Karpas-422 (cell line): ENCODE measurements at regions not wholly inside any gene's neighbourhood (a gene's known extent, or its start where the extent isn't known, plus 50 kb on each side); places are given as distances from the start of the nearest gene placed in this dataset.
"Not testable (repeated sequence)": the region's sequence is repeated elsewhere in the genome, so short reads cannot be mapped to it uniquely, and the experiment has no call there.

Source experiments
- DNase-seq: peaks from one replicate; pipeline ENCODE4 v3.0.0-alpha.2; 2015
- H2AFZ ChIP-seq: fragments of 200-600 bp; sonication (generic); 2 replicates; pipeline ENCODE4 v1.6.1; 2014; ENCODE audit warnings: antibody characterized with exemption, low read length, mixed read lengths
- H3K27ac ChIP-seq: fragments of 200-600 bp; sonication (generic); 2 replicates; pipeline ENCODE4 v1.5.1; 2014; ENCODE audit warnings: mild to moderate bottlenecking, low read length, moderate library complexity
- H3K27me3 ChIP-seq: fragments of 200-600 bp; sonication (generic); 2 replicates; pipeline ENCODE4 v1.6.1; 2014; ENCODE audit warnings: low read length, mixed read lengths
- H3K36me3 ChIP-seq: fragments of 200-600 bp; sonication (generic); 2 replicates; pipeline ENCODE4 v1.6.1; 2014; ENCODE audit warnings: low read length, mixed read lengths; ENCODE audit not compliant: insufficient read depth
- H3K4me1 ChIP-seq: fragments of 200-600 bp; sonication (generic); 2 replicates; pipeline ENCODE4 v1.6.1; 2014; ENCODE audit warnings: mild to moderate bottlenecking, low read length, mixed read lengths
- H3K4me2 ChIP-seq: fragments of 200-600 bp; sonication (generic); 2 replicates; pipeline ENCODE4 v1.6.1; 2014; ENCODE audit warnings: low read length, low read depth, mild to moderate bottlenecking; ENCODE audit not compliant: poor library complexity, severe bottlenecking
- H3K4me3 ChIP-seq: fragments of 200-600 bp; sonication (generic); 2 replicates; pipeline ENCODE4 v1.5.1; 2014; ENCODE audit warnings: mild to moderate bottlenecking, antibody characterized with exemption, low read length, mixed read lengths
- H3K79me2 ChIP-seq: fragments of 200-600 bp; sonication (generic); 2 replicates; pipeline ENCODE4 v1.6.1; 2014; ENCODE audit warnings: mild to moderate bottlenecking, low read length, mixed read lengths
- H3K9ac ChIP-seq: fragments of 200-600 bp; sonication (generic); 2 replicates; pipeline ENCODE4 v1.6.0; 2014; ENCODE audit warnings: low read length
- H3K9me2 ChIP-seq: fragments of 200-600 bp; sonication (generic), shearing (Covaris generic); replicated peaks from 2 replicates; pipeline ENCODE4 v1.6.0; 2014; ENCODE audit warnings: mild to moderate bottlenecking, low read length, moderate library complexity; ENCODE audit not compliant: insufficient read depth
- H3K9me3 ChIP-seq: fragments of 300-700, 200-600 bp; sonication (generic); 2 replicates; pipeline ENCODE4 v1.6.1; 2014; ENCODE audit warnings: low read length, mixed read lengths
- H4K20me1 ChIP-seq: fragments of 200-600 bp; sonication (generic); 2 replicates; pipeline ENCODE4 v1.6.1; 2014; ENCODE audit warnings: mild to moderate bottlenecking, antibody characterized with exemption, low read length, low read depth; ENCODE audit not compliant: insufficient read depth

DNA sequence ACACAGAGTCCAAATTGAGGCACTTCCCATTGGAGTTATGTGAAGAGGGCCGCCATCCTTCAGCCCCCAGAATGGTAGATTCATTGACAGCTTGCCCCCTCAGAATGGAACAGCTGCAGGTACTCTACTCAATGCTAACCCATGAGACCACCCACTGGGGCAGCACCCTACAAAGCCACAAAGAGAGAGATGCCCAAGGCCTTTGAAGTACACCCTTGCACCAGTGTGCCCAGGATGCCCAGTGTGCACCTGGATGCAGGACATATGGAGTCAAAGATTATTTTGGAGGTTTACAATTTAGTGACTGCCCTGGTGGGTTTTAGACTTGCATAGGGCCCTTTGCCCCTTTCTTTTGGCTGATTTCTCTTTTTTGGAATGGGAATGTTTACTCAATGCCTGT lies 933.9 kb downstream of the SLC16A7 start:
- no peak overlapping the region for H2AFZ ChIP-seq
- no peak overlapping the region for H3K4me2 ChIP-seq
- DNase-seq = no peak
- no peaks in the 10 kb centered on the region for H3K27me3 ChIP-seq
- H3K36me3 ChIP-seq = no peaks in the 10 kb centered on the region
- peaks cover 8% of the 10 kb centered on the region; the same call in 1 of the 2 replicates for H3K9me3 ChIP-seq
- H3K27ac ChIP-seq = no peak overlapping the region
- no peak overlapping the region for H3K9ac ChIP-seq
- H3K9me2 ChIP-seq = no peaks in the 10 kb centered on the region
- no peaks in the 10 kb centered on the region for H3K4me1 ChIP-seq
- no peaks in the 10 kb centered on the region for H3K79me2 ChIP-seq
- H4K20me1 ChIP-seq = no peaks in the 10 kb centered on the region
- H3K4me3 ChIP-seq = no peak overlapping the region

DNA sequence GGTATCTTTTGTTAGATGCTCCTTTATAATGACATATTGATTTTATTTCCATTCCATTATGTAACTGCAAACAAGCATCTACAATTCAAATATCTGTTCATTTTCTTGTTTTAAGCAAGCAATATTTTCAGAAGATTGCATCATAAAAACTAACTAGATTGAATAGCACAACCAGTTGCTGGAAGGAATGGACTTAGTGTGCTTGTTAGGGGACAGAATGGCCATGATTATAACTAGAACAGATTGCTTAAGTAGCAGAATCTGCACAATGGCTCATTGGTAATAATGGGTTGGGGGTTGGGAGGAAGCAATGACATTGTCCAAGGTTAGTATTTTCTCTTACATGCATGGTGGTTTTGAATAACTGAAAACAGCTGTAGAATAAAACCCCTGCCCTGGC lies 939.5 kb downstream of the SLC16A7 start:
- H3K4me1 ChIP-seq = no peaks in the 10 kb centered on the region
- H3K9ac ChIP-seq = no peak overlapping the region
- H3K27me3 ChIP-seq = no peaks in the 10 kb centered on the region
- no peaks in the 10 kb centered on the region for H3K79me2 ChIP-seq
- no peak overlapping the region for H2AFZ ChIP-seq
- no peak overlapping the region for H3K27ac ChIP-seq
- no peaks in the 10 kb centered on the region for H3K9me2 ChIP-seq
- H4K20me1 ChIP-seq = no peaks in the 10 kb centered on the region
- H3K4me2 ChIP-seq = no peak overlapping the region
- H3K9me3 ChIP-seq = peaks cover 2% of the 10 kb centered on the region; the same call in 1 of the 2 replicates
- no peak for DNase-seq
- H3K4me3 ChIP-seq = no peak overlapping the region
- no peaks in the 10 kb centered on the region for H3K36me3 ChIP-seq

DNA sequence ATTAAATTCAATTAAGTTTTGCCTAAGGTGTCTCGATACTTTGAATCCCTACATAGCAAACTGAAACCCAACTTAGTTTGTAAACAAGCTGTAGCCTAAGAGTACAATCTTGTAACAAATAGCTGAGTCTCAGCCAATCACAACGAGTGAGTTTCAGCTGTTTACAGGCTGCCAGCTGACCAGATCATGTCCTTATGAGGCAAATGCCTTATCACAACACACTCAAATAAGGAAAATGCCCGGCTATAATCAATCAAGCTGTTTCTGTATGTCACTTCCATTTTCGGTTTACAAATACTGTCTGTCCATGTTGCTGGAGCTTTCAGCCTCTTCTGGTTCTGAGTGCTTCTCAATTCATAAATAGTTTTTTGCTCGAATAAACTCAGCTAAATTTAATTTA lies 943.8 kb downstream of the SLC16A7 start:
- Histone ChIP-seq H3K9ac (no peak overlapping the region), H3K4me3 (no peak overlapping the region), H3K79me2 (no peaks in the 10 kb centered on the region), H4K20me1 (no peaks in the 10 kb centered on the region), H3K36me3 (no peaks in the 10 kb centered on the region), H3K9me2 (no peaks in the 10 kb centered on the region), H3K4me2 (no peak overlapping the region), H3K4me1 (no peaks in the 10 kb centered on the region), H3K27me3 (no peaks in the 10 kb centered on the region), H3K27ac (no peak overlapping the region), H2AFZ (no peak overlapping the region), H3K9me3 (no peaks in the 10 kb centered on the region; the same call in 1 of the 2 replicates)
- no peak for DNase-seq

DNA sequence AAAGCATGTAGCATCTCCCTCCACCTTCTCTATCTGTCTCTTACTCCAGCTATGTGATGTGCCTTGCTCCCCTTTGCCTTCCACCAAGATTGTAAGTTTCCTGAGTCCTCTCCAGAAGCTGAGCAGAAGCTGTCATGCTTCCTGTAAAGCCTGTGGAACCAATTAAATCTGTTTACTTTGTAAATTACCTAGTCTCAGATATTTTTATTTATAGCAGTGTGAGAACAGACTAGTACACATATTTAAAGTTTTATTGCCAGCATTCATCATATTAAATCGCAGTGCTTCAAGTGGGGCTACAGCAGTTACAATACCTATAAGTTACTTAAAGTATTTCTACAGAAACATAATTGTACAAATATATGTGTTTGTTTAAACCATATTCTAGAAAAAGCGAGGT lies 973.1 kb downstream of the SLC16A7 start:
- no peak for DNase-seq
- Histone ChIP-seq H3K27ac (no peak overlapping the region), H3K4me3 (no peak overlapping the region)

DNA sequence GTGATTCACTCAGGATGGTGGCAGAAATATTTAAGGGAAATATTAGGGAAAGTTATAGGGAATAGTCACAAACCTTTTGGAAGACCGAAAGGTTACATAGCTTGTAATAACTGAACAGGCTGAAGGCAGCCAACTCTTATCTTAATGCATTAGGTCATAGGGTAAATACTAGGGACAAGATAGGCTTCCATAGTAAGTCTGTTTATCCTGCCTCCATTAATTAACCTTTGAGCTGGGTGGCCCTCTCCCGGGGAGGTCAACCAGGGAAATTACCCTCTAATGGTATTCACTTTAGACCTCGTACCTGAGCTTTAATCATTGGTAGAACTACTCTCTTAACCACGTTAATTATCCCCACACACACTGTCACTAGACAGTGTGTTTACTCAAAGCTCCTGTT lies 981.8 kb downstream of the SLC16A7 start:
- no peak overlapping the region for H3K4me3 ChIP-seq
- H2AFZ ChIP-seq = no peak overlapping the region
- DNase-seq = no peak
- H3K4me2 ChIP-seq = no peak overlapping the region
- no peak overlapping the region for H3K9ac ChIP-seq
- H3K27ac ChIP-seq = no peak overlapping the region
- no peaks in the 10 kb centered on the region for H3K4me1 ChIP-seq
- H3K36me3 ChIP-seq = no peaks in the 10 kb centered on the region
- no peaks in the 10 kb centered on the region for H3K9me2 ChIP-seq
- no peaks in the 10 kb centered on the region for H3K79me2 ChIP-seq
- H3K27me3 ChIP-seq = no peaks in the 10 kb centered on the region
- H3K9me3 ChIP-seq = peaks cover 22% of the 10 kb centered on the region
- no peaks in the 10 kb centered on the region for H4K20me1 ChIP-seq

More for the DNA sequence above, 973.1 kb downstream of the SLC16A7 start:
- Histone ChIP-seq H4K20me1 (no peaks in the 10 kb centered on the region), H3K9ac (no peak overlapping the region), H3K27me3 (no peaks in the 10 kb centered on the region), H3K9me2 (no peaks in the 10 kb centered on the region), H3K9me3 (peaks cover 11% of the 10 kb centered on the region), H3K4me1 (no peaks in the 10 kb centered on the region), H3K36me3 (no peaks in the 10 kb centered on the region), H2AFZ (no peak overlapping the region), H3K79me2 (no peaks in the 10 kb centered on the region), H3K4me2 (no peak overlapping the region)

DNA sequence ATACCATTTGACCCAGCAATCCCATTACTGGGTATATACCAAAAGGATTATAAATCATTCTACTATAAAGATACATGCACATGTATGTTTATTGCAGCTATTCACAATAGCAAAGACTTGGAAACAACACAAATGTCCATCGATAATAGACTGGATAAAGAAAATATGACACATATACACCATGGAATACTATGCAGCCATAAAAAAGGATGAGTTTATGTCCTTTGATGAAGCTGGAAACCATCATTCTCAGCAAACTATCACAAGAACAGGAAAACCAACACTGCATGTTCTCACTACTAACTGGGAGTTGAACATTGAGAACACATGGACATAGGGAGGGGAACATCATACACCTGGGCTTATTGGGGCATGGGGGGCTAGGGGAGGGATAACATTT lies 991.8 kb downstream of the SLC16A7 start:
- H3K79me2 ChIP-seq = not testable (repeated sequence)

DNA sequence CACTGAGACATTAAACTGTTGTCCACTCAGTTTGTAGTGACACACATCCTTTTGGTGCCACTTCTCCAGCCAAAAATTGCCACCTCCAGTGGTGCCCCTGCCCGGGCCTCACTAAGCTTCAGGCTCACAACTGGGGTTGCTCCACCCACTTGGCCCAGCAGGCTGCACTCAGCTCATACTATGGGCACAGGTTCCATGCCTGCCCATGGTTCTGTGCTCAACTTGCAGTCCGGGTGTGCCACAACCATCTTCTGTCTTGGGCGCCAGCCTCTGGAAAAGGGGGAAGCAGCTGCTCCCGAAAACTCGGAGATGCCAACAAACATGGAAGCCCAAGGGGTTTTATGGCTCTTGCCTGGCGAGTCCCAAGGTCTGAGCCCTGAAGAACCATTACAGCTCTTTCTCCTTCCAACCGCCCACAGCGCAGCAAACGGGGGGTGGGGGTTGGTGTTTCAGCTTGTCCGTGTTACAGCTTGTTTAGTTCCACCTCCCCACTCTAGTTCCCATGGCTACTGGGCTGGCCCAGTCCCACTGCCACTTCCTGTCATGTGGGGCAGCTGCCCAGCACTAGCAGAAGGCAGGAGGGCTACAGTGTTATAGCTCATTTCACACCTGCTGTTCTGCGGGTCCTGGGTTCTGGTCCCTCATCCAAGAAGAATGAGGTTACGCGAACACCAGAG lies 998.3 kb downstream of the SLC16A7 start:
- DNase-seq = no peak
- Histone ChIP-seq H2AFZ (no peak overlapping the region), H3K27me3 (no peaks in the 10 kb centered on the region), H3K4me1 (no peaks in the 10 kb centered on the region), H3K27ac (no peak overlapping the region), H3K4me3 (no peak overlapping the region), H3K9me3 (peaks cover 3% of the 10 kb centered on the region; the same call in 1 of the 2 replicates), H3K36me3 (no peaks in the 10 kb centered on the region), H4K20me1 (no peaks in the 10 kb centered on the region), H3K9me2 (no peaks in the 10 kb centered on the region), H3K79me2 (no peaks in the 10 kb centered on the region), H3K4me2 (no peak overlapping the region), H3K9ac (no peak overlapping the region)

More for the DNA sequence above, 991.8 kb downstream of the SLC16A7 start:
- H3K36me3 ChIP-seq, H3K27me3 ChIP-seq, H3K27ac ChIP-seq, H3K4me3 ChIP-seq, H3K4me2 ChIP-seq, H3K4me1 ChIP-seq, H4K20me1 ChIP-seq, H3K9me2 ChIP-seq, DNase-seq, H3K9me3 ChIP-seq, H3K9ac ChIP-seq, H2AFZ ChIP-seq: not testable (repeated sequence)

DNA sequence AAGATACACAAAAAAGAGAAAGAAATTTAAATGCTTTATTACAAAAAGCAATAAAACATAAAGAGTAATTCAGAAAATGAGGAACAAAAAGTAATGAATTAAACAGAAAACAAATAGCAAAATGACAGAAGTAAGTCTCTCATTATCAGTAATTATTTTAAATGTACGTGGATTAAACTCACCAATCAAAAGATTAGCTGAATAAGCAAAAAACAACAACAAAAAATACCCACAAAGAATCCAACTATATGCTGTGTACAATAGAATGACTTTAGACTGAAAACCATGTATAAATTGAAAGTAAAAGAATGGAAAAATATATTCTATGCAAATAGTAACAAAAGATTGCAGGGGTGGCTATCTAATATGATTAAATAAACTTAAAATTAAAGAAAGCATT lies 1006.8 kb downstream of the SLC16A7 start:
- Histone ChIP-seq H3K9ac (no peak overlapping the region), H2AFZ (no peak overlapping the region), H4K20me1 (no peaks in the 10 kb centered on the region), H3K9me3 (peaks cover 16% of the 10 kb centered on the region), H3K9me2 (no peaks in the 10 kb centered on the region), H3K4me3 (no peak overlapping the region), H3K79me2 (no peaks in the 10 kb centered on the region), H3K36me3 (no peaks in the 10 kb centered on the region), H3K27me3 (no peaks in the 10 kb centered on the region), H3K4me1 (no peaks in the 10 kb centered on the region), H3K4me2 (no peak overlapping the region), H3K27ac (no peak overlapping the region)
- DNase-seq = no peak
